Choroid plexus epithelial cell (primary cell): ENCODE measurements at regions not wholly inside any gene's neighbourhood (a gene's known extent, or its start where the extent isn't known, plus 50 kb on each side); places are given as distances from the start of the nearest gene placed in this dataset.

ENCODE experiments used
- DNase-seq: peaks from one replicate; pipeline ENCODE4 v3.0.0-alpha.2; 2010; ENCODE audit warnings: low read depth
- H3K4me3 ChIP-seq: 2 replicates; pipeline ENCODE4 v1.5.1; 2011; ENCODE audit warnings: low read depth, mild to moderate bottlenecking, control low read depth, low read length, moderate library complexity
- CTCF ChIP-seq: conservative IDR thresholded peaks from 2 replicates; pipeline ENCODE4 v1.5.1; 2011; ENCODE audit warnings: low read depth, mild to moderate bottlenecking, control low read depth, inconsistent platforms, low read length, moderate library complexity

- TF ChIP-seq CTCF: no peak
- H3K4me3 ChIP-seq: no peak overlapping the region
- no peak for DNase-seq
Observed at GRCh38 chr3:56919797-56920195, 118.0 kb upstream of the ARHGEF3 start.

GRCh38 chr3:56919137-56919796 is 117.5 kb upstream of the ARHGEF3 start:
- peak; percentile 5 for TF ChIP-seq CTCF
- DNase-seq: no peak
- no peak overlapping the region for H3K4me3 ChIP-seq

- no peak for TF ChIP-seq CTCF
- no peak for DNase-seq
- H3K4me3 ChIP-seq: no peak overlapping the region
Observed at GRCh38 chr3:56918111-56918568, 116.4 kb upstream of the ARHGEF3 start.

GRCh38 chr3:56917361-56918110 is 115.8 kb upstream of the ARHGEF3 start:
- TF ChIP-seq CTCF: no peak
- no peak overlapping the region for H3K4me3 ChIP-seq
- DNase-seq: no peak

- H3K4me3 ChIP-seq: no peak overlapping the region
- TF ChIP-seq CTCF: no peak
- DNase-seq: no peak
Observed at GRCh38 chr3:56916716-56917360, 115.1 kb upstream of the ARHGEF3 start.

- no peak for TF ChIP-seq CTCF
- no peak overlapping the region for H3K4me3 ChIP-seq
- no peak for DNase-seq
Observed at GRCh38 chr3:56915966-56916586, 114.3 kb upstream of the ARHGEF3 start.
